ENCODE measurements at regions not wholly inside any gene's neighbourhood (a gene's known extent, or its start where the extent isn't known, plus 50 kb on each side); places are given as distances from the start of the nearest gene placed in this dataset.
"Not testable (repeated sequence)": the region's sequence is repeated elsewhere in the genome, so short reads cannot be mapped to it uniquely, and the experiment has no call there.

DNA sequence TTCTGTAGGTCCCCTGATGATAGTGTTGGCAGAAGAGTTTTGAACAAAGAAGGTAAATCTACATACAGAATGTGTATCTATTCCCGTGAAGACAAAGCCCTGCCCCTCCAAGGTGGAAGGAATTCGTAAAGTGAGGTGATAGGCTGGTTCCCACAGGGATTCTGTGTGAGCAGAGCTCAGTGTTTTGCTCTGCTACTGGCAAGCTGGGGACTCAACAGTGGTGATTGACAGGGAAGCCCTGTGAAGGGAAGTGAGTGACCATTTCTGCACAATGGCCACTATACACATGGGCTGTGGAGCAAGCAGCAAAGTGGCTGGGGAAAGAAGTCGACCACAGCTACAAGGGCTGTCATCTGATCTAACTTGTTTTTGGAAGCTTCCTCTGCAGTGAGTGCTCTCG lies 90.0 kb upstream of the LRRN2 start:
- ATAC-seq (no peak), DNase-seq (no peak)
- intact Hi-C loops (cut with micrococcal nuclease): no loop called here

DNA sequence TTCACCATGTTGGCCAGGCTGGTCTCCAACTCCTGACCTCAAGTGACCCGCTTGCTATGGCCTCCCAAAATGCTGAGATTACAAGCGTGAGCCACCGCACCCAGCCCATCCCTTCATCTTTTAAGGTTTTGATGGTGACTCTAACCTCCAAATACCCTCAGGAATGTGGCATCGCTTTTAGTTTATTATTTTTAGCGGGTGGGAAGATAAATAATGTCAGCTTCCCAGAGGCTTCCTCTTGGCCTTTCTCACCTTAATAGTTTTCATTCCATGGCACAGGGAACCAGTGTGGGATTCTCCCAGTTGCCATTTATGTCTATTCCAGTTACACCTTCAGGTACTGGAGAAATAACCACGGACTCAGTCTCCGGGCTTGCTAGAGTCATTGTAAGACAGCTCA lies 92.1 kb upstream of the LRRN2 start:
- intact Hi-C loops (cut with micrococcal nuclease): no loop called here
- ATAC-seq (no peak), DNase-seq (no peak)

DNA sequence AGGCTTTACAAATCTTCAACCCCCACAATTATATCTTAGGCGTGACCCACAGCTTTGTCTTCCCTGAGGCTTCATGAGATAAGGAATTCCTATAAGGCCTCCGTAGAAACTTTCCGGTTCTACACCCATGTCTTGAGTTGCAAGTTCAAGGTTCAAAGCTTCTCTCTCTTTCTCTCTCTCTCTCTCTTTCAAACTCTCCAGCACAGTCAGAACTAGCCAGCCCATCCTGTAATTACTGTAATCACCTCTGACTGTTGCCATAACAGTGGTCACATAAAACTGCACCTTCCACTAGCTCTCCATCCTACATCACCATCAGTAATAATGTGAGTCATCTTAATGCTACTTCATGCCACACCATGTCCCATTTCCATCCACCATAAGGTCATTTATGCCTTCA lies 90.0 kb upstream of the NFASC start:
- no peak for ATAC-seq
- intact Hi-C loops (cut with micrococcal nuclease): no loop called here
- DNase-seq: no peak

DNA sequence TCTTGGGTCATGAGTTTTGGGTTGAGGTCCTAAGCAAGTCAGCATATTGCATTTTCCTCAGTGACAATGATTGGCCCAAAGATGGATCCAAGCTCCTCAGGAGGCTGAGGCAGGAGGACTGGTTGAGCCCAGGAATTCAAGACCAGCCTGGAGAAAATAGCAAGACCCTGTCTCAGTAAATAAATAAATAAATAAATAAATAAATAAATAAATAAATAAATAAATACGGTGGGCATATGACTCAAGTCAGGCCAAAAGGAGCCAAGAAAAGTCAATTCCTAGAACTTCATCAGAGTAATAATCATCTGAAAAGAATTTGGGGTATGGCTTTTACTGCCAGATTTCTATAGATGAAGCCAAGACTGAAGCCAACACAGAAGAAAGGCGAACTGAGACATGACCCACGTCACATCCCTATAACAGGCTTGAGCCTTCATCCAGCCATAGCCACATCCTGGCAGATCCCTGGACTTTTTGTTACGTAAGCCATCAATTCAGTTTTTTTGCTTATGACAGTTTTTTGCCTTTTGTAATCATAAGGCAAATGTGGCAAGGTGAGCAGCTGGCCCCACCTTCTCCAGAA lies 88.5 kb upstream of the NFASC start:
- DNase-seq: no peak

DNA sequence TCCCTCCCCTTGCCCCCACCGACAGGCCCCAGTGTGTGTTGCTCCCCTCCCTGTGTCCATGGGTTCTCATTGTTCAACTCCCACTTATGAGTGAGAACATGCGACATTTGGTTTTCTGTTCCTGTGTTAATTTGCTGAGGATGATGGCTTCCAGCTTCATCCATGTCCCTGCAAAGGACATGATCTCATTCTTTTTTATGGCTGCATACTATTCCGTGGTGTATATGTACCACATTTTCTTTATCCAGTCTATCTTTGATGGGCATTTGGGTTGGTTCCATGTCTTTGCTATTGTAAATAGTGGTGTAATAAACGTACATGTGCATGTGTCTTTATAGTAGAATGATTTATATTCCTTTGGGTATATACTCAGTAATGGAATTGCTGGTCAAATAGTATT lies 85.6 kb upstream of the NFASC start:
- DNase-seq; ATAC-seq; intact Hi-C loops (cut with micrococcal nuclease): not testable (repeated sequence)

More for the DNA sequence above, 88.5 kb upstream of the NFASC start:
- ATAC-seq: no peak
- intact Hi-C loops (cut with micrococcal nuclease): no loop called here

DNA sequence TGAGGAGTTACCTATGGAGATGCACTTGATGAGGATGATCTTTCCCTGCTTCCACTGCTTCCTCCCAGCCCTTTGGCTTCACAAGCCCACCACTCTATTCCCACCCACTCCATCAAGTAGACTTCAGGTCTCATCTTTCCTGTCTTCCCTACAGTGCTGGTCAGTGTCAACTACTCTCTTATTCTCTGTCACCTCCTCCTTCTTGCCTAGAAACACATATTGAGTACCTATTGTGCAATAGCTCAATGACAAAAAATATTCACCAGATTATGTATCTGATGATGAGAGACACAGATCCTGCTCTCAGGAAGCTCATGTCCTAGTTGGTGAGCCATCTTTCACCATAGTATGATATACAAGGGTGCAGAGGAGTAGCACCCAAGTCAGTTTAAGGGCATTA lies 82.2 kb upstream of the NFASC start:
- intact Hi-C loops (cut with micrococcal nuclease): no loop called here
- no peak for DNase-seq
- ATAC-seq: no peak

DNA sequence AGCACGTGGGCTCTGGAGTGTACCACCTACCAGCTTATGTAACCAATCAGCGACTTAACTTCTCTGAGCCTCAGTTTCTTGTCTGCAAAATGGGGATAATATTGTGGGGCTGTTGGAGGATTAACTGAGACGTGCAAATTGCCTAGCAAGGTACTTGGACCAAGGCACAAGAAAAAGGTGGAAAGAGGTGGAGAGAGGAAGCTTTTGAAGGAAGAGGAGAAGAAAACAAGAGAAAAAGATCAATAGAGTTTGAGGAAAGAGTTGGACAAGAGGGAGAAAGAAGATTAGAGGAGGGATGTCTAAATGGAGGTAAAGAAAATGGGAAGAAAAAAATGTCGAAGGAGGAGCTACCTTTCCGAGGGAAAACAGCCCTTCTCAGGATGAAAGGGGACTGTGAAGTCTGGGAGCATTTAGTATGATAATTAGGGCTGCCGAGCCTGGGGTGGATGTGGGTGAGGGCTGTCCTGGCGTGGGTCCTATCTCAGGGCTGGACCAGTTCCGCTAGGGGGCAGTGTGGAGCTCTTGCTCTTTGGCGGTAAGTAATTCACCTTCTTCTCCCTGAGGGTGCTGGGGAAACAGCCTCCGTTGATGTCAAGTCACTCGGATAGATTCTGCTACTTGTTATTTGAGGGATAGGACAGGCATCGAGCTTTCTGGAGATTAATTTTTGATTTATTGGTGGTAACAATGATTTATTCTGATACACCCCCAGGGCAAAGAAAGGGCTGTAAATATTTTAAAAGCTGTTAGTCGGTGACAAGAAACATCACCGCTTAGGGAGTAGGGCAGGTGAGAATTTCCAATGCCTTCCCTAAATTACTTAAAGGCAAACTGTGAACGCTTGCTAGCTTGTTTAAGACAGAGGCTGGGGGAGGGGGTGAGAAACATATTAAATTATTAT lies 79.0 kb upstream of the NFASC start:
- intact Hi-C loops (cut with micrococcal nuclease): no loop called here
- peak; percentile 73 for DNase-seq
- peak; percentile 47 for ATAC-seq

DNA sequence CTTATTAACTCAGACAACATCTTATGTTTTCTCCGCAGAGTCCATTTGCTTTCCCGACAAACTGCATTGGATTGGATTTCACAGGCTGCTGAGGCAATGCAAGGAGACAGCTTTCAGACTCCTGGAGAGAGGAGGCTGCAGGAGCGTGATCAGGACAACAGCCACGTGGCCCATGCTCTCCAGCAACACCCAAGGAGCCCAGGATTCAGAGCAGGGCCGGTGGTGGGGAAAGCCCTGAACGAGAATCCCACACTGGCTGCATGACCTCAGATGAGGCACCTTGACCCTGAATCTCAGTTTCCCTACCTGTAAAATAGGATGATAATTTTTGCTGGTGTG lies 78.3 kb upstream of the NFASC start:
- intact Hi-C loops (cut with micrococcal nuclease): no loop called here
- no peak for DNase-seq
- ATAC-seq: no peak

DNA sequence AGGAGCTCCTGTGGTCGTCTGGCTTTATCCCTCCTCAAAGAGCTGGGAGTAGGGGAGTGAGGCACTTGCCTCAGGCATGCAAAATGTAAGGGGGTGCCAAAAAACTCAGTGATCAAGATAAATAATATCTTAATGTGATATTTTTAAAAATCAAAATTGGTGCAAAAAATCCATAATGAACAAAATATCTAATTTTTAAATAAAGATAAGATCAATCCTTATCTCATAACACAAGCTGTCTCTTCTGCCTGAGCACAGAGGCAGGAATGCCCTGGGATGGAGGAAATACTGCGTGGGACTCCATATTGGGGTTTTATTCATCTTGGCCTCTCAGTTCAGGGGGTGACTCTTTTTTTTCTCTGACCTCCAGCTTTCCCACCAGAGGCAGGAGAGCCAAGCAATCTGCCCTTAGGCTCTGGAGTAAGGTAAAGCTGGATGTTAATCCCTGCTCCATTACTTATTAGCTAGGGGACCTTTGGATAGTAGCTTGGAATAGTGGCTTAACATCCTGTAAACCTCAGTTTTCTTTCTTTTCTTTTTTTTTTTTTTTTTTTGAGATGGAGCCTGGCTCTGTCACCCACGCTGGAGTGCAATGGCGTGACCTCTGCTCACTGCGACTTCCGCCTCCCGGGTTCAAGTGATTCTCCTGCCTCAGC lies 77.3 kb upstream of the NFASC start:
- ATAC-seq: no peak
- intact Hi-C loops (cut with micrococcal nuclease): no loop called here

DNA sequence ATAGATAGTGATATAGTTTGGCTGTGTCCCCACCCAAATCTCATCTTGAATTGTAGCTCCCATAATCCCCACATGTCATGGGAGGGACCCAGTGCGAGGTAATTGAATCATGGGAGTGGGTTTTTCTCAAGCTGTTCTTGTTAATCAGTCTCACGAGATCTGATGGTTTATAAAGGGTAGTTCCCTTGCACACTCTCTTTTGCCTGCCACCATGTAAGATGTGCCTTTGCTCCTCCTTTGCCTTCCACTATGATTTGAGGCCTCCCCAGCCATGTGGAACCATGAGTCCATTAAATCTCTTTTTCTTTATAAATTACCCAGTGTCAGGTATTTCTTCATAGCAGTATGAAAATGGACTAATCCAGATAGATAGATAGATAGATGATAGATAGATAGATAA lies 73.8 kb upstream of the NFASC start:
- intact Hi-C loops (cut with micrococcal nuclease); ATAC-seq; DNase-seq: not testable (repeated sequence)

More for the DNA sequence above, 77.3 kb upstream of the NFASC start:
- no peak for DNase-seq

DNA sequence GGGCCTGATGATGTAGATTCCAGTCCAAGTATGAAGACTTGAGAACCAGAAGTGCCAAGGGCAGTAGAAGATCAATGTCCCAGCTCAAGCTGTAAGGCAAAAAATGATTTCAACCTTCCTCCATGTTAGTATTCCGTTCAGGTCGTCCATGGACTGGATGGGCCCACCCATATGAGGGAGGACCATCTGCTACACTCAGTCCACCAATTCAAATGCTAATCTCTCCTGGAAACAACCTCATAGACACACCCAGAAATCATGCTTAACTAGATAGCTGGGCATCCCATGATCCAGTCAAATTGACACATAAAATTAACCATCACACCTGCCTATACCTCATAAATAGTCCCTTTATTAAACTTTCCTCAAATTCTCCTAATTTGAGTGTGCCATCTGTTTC lies 73.3 kb upstream of the NFASC start:
- ATAC-seq (no peak), DNase-seq (no peak)
- intact Hi-C loops (cut with micrococcal nuclease): no loop called here

DNA sequence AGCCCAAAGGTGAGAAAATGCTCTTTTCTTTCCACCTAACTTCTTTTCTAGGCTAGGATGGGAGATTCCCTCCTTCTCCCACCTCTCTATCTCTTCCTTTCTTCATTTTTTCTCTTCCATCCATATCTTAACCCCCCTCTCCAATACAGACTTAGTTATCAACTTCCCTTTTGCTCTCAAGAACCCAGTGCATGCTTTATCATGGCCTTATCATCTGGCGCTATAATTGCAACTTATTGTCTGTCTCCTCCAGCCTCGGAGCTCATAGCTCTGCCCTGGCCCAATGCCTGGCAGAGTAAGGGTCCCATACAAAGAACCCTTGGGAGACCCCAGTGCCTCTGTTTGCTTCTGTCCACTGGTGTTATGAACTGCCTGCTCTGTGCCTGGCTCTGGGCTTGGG lies 71.0 kb upstream of the NFASC start:
- intact Hi-C loops (cut with micrococcal nuclease): no loop called here
- ATAC-seq: no peak
- DNase-seq: no peak

DNA sequence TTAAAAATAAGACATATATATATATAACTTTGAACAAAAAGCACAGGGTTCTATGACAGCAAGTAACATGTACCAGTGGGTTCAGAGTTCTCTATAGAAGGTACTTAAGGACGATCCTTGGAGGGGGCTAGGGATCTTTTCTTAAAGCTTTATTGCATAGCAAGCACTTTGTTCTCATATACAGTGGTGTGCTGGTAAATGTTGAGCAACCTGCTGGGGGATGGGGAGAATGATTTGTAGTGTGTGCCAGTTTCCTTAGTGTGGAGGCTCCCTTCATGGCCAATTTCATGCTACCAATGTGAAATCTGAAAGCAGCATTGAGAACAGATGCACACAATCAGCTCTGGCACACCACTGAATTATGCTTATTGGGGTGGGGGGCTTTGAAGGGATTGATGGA lies 69.5 kb upstream of the NFASC start:
- ATAC-seq: no peak
- DNase-seq: no peak
- intact Hi-C loops (cut with micrococcal nuclease): no loop called here

DNA sequence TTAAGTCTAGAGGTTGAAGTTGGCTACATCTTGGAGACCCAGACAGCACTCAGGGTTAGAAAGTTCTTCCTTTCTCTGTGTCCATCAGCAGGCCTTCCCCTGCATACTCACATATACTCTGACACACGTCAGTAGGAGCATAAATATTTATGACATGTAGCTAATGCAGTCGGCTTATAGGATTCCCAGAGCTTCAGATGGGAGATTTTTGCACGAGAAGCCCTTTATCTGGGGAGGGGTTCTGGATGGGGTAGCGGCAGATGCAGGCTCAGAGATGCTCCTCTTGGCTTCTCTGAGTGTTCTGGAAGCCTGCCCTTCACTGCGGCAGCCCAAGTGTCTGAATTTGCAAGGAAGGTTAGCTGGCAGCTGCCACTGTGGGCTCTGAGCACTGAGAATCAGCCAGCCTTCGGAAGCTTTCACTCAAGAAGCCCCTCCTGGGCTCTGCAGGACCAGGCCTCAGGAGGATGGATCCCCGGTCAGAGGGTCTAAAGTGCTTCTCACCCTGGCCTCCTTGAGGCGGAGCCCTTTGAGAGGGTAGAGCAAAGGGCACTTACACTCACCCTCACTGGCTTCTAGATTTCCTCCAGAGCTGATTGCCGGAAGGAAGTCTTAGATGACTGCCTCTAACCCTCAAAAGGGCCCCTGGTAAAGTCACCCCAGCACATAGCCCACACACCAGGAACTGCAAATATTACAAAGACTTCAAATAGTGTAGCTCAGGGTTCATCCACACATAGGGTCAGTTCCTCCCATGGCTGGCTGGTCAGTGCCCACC lies 68.1 kb upstream of the NFASC start:
- intact Hi-C loops (cut with micrococcal nuclease): no loop called here
- DNase-seq (no peak), ATAC-seq (no peak)

DNA sequence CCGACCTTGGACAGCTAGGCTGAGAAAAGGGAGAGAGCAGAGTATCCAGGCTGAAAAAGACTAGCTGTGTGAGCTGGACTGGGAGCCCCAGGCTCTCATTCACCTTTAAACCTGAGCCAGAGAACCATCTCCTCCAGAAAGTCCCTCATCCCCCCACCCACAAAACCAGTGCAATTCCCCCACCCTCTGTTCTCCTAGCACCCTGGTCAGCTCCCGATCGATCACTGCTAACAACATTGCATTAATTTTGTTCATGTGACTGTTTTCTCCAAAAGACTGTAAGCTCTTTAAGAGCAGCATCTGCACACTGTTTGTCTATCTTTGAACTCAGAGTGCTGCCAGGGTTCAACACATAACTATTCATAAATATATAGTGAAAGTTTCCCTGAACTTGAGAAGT lies 67.1 kb upstream of the NFASC start:
- intact Hi-C loops (cut with micrococcal nuclease): no loop called here
- no peak for ATAC-seq
- DNase-seq: no peak

DNA sequence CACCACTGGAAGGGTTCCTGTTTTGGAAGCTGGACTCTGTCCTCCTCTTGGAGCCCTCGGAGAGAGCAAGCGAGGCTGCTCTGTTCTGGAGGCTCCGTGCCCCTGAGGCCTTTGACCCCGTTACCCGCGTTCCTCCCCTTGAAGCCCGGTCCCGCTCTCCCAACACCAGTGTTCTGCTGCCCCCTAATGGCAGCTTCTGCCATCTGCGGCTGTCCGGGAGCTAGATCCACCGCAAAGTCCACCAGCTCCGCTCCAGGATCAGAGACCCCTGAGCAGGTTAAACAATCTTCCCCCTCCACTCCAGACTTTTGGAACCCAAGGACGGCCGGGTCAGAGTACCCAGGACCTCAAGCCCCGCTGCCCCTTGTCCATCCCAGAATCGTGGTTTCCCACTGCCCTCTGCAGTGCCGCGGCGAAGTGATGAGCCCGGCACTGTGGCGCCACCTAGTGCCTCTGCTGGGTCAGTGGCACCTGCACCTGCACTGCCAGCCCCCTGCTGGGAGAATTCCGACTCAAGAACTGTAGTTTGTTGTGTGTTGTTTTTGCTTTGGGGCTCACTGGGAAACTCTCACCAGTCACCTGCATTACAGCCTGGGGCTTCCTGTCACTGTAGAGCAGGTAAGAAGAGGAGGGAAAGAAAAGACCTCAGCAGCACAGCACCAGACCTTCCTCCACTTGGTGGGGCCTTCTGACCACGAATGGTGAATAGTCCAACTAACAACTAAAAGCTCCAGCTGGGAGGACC lies 63.5 kb upstream of the NFASC start:
- peak; percentile 94 for ATAC-seq
- intact Hi-C loops (cut with micrococcal nuclease): loop anchor here (2.0 to 5.0 kb wide), 2 partner anchors 134 to 240 kb away; no protein-coding TSS in a partner anchor
- peak; percentile 86 for DNase-seq

DNA sequence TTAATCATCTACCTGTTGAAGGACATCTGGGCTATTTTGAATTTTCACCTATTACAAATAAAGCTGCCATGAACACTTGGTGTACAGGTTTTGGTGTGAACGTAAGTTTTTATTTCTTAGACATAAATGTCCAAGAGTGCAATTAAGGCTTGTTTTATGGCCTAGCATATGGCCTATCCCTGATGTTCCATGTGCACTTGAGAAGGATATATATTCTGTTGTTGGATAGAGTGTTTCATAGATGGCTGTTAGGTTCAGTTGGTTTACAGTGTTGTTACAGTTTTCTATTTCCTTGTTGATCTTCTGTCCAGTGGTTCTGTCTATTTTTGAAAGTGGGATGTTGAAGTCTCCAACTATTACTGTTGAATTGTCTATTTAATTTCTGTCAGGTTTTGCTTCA lies 61.2 kb upstream of the NFASC start:
- no peak for DNase-seq
- ATAC-seq: no peak
- intact Hi-C loops (cut with micrococcal nuclease): loop anchor here (5.0 kb wide), 1 partner anchor 242 kb away; no protein-coding TSS in a partner anchor

DNA sequence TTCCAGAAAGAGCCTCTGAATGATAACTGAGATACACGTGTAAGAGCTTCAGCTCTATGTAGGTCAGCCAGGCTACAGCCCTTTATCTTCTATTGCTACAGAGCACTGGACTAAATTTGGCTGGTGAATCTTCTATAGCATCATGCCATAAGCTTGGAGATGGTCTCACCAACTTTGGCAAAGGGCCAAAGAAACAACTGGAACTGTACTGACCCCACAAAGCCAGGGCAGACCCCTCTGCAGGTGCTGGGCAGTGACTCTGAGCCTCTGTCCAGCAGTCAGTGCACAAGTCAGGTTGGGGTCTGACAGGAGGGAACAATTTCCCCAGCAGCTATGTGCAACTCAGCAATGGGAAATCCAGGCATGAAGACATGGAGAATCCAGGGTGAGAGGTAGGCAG lies 57.8 kb upstream of the NFASC start:
- intact Hi-C loops (cut with micrococcal nuclease): no loop called here
- no peak for DNase-seq
- no peak for ATAC-seq

DNA sequence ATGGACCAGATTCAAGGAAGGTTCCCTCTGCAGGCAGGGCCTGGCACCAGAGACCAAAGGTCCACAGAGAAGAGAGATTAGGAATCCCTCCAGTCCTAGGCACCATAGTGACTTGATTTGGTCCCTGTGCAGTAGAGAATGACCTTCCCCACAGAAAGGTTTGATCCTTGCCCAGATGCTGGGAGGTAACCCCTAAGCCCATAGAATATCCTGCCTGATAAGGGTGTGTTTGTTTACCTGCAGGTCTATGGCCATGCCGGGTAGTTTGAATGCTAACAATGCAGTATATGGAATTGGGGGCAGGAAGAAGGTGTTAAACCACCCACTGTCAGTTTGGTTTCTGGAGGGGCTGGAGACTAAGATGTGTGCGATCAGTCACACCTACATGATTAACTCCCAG lies 57.1 kb upstream of the NFASC start:
- ATAC-seq: no peak
- DNase-seq: no peak
- intact Hi-C loops (cut with micrococcal nuclease): no loop called here
